Astrocyte of the hippocampus (primary cell): ENCODE measurements at regions not wholly inside any gene's neighbourhood (a gene's known extent, or its start where the extent isn't known, plus 50 kb on each side); places are given as distances from the start of the nearest gene placed in this dataset.

ENCODE experiments used
- DNase-seq: peaks from one replicate; pipeline ENCODE4 v3.0.0; 2011; ENCODE audit warnings: low read depth, low spot score

DNA sequence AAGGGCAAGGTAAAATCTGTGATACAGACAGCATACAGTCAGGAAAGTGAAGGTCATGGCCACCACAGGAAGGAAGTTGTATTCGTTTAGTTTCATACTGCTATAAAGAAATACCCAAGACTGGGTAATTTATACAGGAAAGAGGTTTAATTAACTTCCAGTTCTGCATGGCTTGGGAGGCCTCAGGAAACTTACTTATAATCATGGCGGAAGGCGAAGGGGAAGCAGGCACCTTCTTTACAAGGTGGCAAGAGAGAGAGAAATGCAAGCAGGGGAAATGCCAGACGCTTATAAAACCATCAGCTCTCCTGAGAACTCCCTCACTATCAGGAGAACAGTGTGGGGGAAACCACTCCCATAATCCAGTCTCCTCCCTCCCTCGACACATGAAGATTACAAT, 353.7 kb upstream of the SEMA6D start:
- DNase-seq: no peak

- no peak for DNase-seq
Measured at GRCh38 chr15:47364230-47365141, 352.8 kb upstream of the SEMA6D start.

- no peak for DNase-seq
Measured at GRCh38 chr15:47366884-47367283, 350.4 kb upstream of the SEMA6D start.

- no peak for DNase-seq
Measured at GRCh38 chr15:47367726-47368390, 349.4 kb upstream of the SEMA6D start.

DNA sequence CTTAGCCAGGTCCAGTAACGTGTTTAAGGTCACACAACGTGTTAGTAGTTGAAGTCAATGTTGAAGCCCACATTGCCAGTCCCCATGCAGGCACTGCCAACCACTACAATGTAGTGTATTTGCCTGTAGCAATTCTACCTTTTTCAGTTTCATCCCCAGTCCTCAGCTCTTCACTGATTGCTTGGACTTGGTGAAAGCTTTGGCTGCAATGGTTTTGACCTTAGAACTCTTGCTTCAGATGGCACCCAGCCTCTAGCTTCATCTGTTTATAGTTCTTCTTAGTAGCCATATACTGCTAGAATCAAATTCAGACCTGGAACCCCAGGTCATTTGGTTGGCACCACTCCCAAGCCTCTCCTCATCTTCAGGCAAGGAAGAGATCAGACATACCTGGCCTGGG, 345.4 kb upstream of the SEMA6D start:
- no peak for DNase-seq

GRCh38 chr15:47374222-47374621, 343.1 kb upstream of the SEMA6D start:
- no peak for DNase-seq

GRCh38 chr15:47376190-47376589, 341.1 kb upstream of the SEMA6D start:
- DNase-seq: no peak

GRCh38 chr15:47377465-47377864, 339.8 kb upstream of the SEMA6D start:
- no peak for DNase-seq

DNA sequence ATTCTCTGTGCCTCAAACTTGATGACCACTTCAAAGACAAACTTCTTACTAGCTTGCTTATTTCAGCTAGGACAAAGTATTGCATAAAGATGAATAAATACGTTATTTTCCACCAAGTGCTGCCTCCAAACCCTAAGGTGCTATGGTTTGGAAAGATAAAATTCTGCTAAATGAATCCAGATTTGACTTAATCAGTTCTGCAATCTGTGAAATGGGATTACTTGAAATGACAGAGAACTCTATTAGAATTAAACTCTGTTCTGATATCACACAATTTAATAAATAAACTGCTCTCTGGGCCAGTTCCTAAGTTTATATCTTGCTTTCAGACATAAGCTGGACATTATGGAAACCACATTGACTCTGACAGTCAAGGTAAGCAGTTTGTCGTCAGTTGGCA, 338.8 kb upstream of the SEMA6D start:
- DNase-seq: no peak

GRCh38 chr15:47383102-47383501, 334.2 kb upstream of the SEMA6D start:
- DNase-seq: no peak

DNA sequence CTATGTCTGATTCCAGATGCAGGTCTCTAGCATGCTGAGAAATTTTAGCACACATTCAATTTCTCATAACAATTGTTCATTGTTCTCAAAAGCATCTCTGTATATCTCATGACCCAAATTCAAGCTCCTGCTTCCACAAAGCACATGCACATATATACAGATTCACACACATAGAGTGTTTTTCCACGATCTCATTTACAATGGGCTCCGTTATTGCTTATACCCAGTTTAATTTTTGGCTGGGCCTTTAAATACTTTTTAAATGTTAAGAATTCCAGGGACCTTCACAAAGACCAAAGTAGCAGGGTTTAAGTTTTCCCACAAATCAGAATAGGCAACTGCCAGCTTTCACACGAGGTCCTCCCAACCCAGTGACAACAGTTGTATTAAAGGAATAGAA, 333.5 kb upstream of the SEMA6D start:
- DNase-seq: no peak

- peak; percentile 74 for DNase-seq
Measured at GRCh38 chr15:47384341-47384740, 333.0 kb upstream of the SEMA6D start.

GRCh38 chr15:47384776-47385175, 332.5 kb upstream of the SEMA6D start:
- no peak for DNase-seq

DNA sequence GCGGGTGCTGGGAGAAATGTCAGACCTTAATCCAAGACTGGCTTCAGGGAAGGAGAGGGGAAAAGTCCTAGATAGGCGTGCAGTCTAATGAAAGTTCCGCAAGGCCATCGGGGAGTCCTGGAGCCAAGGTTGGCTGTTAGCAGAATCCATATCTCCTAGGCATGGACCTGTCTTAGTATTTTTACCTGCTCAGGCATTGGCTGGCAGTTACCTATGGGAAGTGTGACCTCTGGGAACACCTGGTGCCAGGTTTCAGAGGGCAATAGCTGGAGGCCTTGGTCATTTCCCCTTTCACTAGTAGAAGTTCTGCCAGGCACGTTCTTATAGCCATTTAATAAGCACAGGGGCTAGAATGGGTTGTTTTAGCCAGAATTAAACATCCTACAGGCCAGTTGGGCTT, 330.8 kb upstream of the SEMA6D start:
- no peak for DNase-seq

- no peak for DNase-seq
Measured at GRCh38 chr15:47388299-47388698, 329.0 kb upstream of the SEMA6D start.

DNA sequence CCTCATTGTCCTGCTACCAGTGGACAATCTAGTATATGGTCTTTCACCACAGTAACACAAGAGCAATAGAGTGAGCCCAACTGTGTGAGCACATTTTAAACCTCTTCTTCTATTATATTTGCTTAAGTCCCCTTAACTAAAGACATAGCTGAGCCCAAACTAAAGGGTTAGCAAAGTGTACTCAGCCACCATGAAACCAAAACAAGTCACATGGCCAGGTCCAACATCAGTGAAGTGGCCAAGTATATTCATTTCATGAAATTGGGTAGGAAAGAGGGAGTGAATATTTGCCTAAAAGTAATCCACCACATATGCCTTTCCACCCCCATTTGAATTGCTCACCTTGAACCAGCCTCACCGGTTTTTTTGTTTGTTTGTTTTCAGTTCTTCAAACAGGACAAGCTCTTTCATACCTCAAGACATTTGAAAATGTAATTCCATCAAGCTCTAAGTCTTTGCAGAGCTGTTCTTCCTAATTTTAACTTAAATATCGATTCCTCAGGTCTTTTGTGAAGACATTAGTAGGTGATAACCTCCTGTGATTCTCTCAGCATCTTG, 327.0 kb upstream of the SEMA6D start:
- no peak for DNase-seq

DNA sequence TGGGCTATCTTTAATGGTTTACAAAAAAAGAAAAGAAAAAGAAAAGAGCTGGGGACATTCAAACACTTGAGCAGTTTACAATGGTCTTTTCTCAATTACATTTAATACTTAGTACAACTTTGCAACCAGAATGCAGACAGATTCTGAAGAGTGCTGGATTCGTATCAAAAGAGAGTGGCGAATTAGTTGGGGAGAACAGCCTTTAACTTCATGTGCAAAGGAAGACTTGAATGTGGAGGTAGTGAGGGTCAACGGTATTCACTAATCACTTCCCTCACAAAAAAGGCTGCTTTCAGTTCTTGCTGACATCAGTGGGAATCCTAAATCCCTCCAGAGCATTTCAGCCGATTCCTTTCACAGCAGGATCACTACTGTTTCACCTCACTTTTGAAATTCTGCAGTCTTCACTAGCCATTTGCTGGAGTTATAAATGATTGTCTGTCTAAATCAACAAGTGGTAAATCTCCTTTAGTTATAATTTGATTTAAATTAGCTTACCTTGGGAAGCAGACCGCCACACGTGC, 323.0 kb upstream of the SEMA6D start:
- no peak for DNase-seq

- no peak for DNase-seq
Measured at GRCh38 chr15:47395076-47395475, 322.2 kb upstream of the SEMA6D start.

DNA sequence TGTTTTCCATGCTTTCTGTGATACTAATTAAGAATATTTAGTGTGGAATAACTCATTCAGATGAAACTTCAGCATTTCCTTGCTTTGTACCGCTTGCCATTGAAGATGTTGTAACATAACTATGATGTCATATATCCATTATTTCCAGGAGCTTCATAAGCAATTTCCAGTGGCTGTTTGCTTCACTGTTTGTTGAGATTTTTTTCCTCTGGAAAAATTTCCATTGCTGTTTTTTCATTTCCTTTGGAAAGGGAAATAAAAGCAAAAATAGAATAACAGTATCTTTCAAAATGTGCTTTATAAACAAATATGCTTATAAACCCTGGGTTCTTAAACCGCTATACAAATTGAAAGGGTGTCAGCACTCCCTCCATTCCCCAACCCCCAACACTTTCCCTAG, 319.6 kb upstream of the SEMA6D start:
- DNase-seq: no peak

- DNase-seq: no peak
Measured at GRCh38 chr15:47398132-47398531, 319.2 kb upstream of the SEMA6D start.

- no peak for DNase-seq
Measured at GRCh38 chr15:47398594-47398993, 318.7 kb upstream of the SEMA6D start.

DNA sequence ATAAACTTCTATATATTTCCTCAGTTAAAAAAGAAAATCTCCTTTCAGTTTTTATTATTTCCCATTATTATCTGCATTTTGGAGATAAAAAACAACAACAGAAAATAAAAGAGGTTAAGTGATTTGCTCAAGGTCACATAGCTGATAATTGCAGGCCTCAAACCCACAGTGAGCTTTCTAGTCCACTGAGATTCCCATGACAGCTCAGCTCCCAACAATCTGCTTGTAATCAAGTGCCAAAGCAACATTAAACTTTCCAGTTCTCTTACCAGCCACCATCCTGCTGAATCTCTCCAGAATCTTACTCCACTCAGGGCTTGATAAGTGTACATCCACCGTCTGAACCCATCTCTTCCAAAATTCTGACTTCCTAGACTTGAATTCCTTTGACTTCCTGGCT, 318.2 kb upstream of the SEMA6D start:
- DNase-seq: no peak

DNA sequence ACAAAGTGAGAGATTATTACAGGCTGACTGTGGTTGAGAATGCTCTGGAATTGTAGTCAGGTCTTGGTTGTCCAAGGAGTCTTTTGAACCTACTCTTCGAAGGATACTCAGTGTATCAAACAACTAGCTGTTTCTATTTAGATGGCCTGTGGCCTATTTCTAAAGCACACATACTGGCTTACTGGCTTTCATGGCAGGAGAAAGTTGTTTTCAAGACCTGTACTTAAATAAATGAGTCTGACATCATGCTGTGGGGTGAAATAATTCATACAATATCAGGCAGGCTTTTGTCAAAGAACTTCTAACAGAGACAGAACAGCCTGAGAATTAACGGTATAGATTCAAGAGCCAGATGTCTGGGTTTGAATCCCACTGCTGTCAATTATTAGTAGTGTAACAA, 316.7 kb upstream of the SEMA6D start:
- no peak for DNase-seq
